K562 (cell line): ENCODE measurements at regions not wholly inside any gene's neighbourhood (a gene's known extent, or its start where the extent isn't known, plus 50 kb on each side); places are given as distances from the start of the nearest gene placed in this dataset.

Source experiments
- ATAC-seq: fragments of 200-7000 bp; cut with Tn5 transposase; 3 replicates; pipeline ENCODE4 v1.9.1; 2020; ENCODE audit warnings: moderate library complexity
- BruUV-seq: library from RNA; stranded (reverse); fragments of 400-500 nt; replicated peaks from 2 replicates; lab custom pipeline; 2021; lab: Mats Ljungman, UMichigan
- CTCF ChIA-PET: fragments of 300-600 bp; formaldehyde crosslinking; extraction: SDS; loops from one replicate; lab custom pipeline; 2021; ENCODE audit warnings: low intra/inter-chr PET ratio; lab: Yijun Ruan, JAX
- POLR2A ChIA-PET: fragments of 300-600, 350-650 bp; sonication (Branson Sonifier 250); formaldehyde crosslinking; extraction: SDS; loops from one replicate; lab custom pipeline; 2021; ENCODE audit warnings: antibody characterized with exemption, inconsistent platforms; lab: Yijun Ruan, JAX
- DNase-seq, 4 experiments: peaks; one replicate each; pipeline versions ENCODE4 v3.0.0 to v3.0.0-alpha.2; 2011 to 2018; ENCODE audit warnings: low spot score in 3 of 4, mixed read lengths in 3 of 4; ENCODE audit errors: extremely low read depth in 1 of 4
- FAIRE-seq: peaks from 2 replicates; lab custom pipeline; 2011; peaks lifted over from hg19 to GRCh38; lab: Jason Lieb, UNC
- H2AFZ ChIP-seq: 2 replicates; pipeline ENCODE4 v1.6.0; 2011; ENCODE audit warnings: low read depth, low read length, control low read depth, inconsistent platforms
- H3K27ac ChIP-seq: fragments of 200-600 bp; 3 replicates; pipeline ENCODE4 v1.8.0; 2011; ENCODE audit warnings: low read depth, mild to moderate bottlenecking, control low read depth, inconsistent platforms, low read length, moderate library complexity, mixed read lengths; ENCODE audit errors: extremely low read depth
- H3K27me3 ChIP-seq, 2 experiments: fragments of 300-600 bp in 1 of 2; 2 replicates in 1 of 2; 3 replicates in 1 of 2; pipeline versions ENCODE4 v1.6.0 to v1.8.0; 2011; ENCODE audit warnings: inconsistent platforms in 2 of 2, low read length in 2 of 2, mild to moderate bottlenecking in 1 of 2, mixed read lengths in 1 of 2, moderate library complexity in 1 of 2; ENCODE audit not compliant: control insufficient read depth in 2 of 2, insufficient read depth in 2 of 2
- H3K36me3 ChIP-seq: fragments of 300-600 bp; 3 replicates; pipeline ENCODE4 v1.8.0; 2011; ENCODE audit warnings: mild to moderate bottlenecking, low read length, inconsistent platforms; ENCODE audit not compliant: control insufficient read depth, insufficient read depth
- H3K4me1 ChIP-seq, 2 experiments: fragments of 200-600 bp in 1 of 2; replicated peaks in 1 of 2; 2 replicates in 1 of 2; 3 replicates in 1 of 2; pipeline versions ENCODE4 v1.5.1 to v1.8.0; 2011; ENCODE audit warnings: inconsistent platforms in 2 of 2, low read length in 2 of 2, mild to moderate bottlenecking in 1 of 2, mixed read lengths in 1 of 2, moderate library complexity in 1 of 2; ENCODE audit not compliant: control insufficient read depth in 2 of 2, insufficient read depth in 2 of 2
- H3K4me2 ChIP-seq: 2 replicates; pipeline ENCODE4 v1.6.1; 2011; ENCODE audit warnings: low read length, control low read depth, inconsistent platforms, mixed read lengths; ENCODE audit not compliant: insufficient read depth
- H3K4me3 ChIP-seq: fragments of 200-600 bp; sonication (generic), shearing (Covaris generic); 2 replicates; pipeline ENCODE4 v1.5.1; 2016; ENCODE audit warnings: control low read depth, inconsistent platforms
- H3K79me2 ChIP-seq: fragments of 200-600 bp; 3 replicates; pipeline ENCODE4 v1.8.0; 2011; ENCODE audit warnings: low read length, inconsistent platforms; ENCODE audit not compliant: control insufficient read depth, insufficient read depth
- H3K9ac ChIP-seq, 2 experiments: 2 replicates each; pipeline versions ENCODE4 v1.6.0 to v1.6.1; 2011; ENCODE audit warnings: low read depth in 2 of 2, low read length in 2 of 2, control low read depth in 1 of 2, inconsistent platforms in 1 of 2, mild to moderate bottlenecking in 1 of 2, mixed read lengths in 1 of 2; ENCODE audit not compliant: insufficient read depth in 1 of 2
- H3K9me1 ChIP-seq: one replicate; pipeline ENCODE4 v1.6.0; 2011; ENCODE audit warnings: inconsistent platforms, mild to moderate bottlenecking, low read length, moderate library complexity; ENCODE audit not compliant: control insufficient read depth, insufficient read depth
- H3K9me3 ChIP-seq: replicated peaks from 2 replicates; pipeline ENCODE4 v1.5.1; 2011; ENCODE audit warnings: low read depth, low read length, inconsistent platforms; ENCODE audit not compliant: control insufficient read depth, insufficient read depth
- H4K20me1 ChIP-seq: replicated peaks from 2 replicates; pipeline ENCODE4 v1.6.1; 2011; ENCODE audit warnings: low read length, inconsistent platforms, mixed read lengths; ENCODE audit not compliant: control insufficient read depth, insufficient read depth
- FOS ChIP-seq: IDR thresholded peaks from 3 replicates; pipeline ENCODE4 v1.6.1; 2011; ENCODE audit not compliant: insufficient read length; ENCODE audit errors: extremely low read depth
- KLF13 ChIP-seq: fragments of 450-650 bp; IDR thresholded peaks from 2 replicates; pipeline ENCODE4 v1.6.1; 2016; ENCODE audit warnings: missing genetic modification characterization, low read depth, mild to moderate bottlenecking, missing compliant biosample characterization, moderate library complexity, borderline replicate concordance
- PTTG1 ChIP-seq: fragments of 450-650 bp; IDR thresholded peaks from 2 replicates; pipeline ENCODE4 v1.6.1; 2016; ENCODE audit warnings: low read depth, mild to moderate bottlenecking, missing genetic modification characterization, missing compliant biosample characterization
- RBFOX2 ChIP-seq: fragments of 200-400 bp; formaldehyde crosslinking; IDR thresholded peaks from 2 replicates; pipeline ENCODE4 v1.6.1; 2017; ENCODE audit warnings: low read depth, mild to moderate bottlenecking, low read length, moderate library complexity
- RHOXF2B ChIP-seq: fragments of 250-450 bp; sonication (Bioruptor Pico); conservative IDR thresholded peaks from 2 replicates; pipeline ENCODE4 v1.5.1; 2021
- SMARCE1 ChIP-seq: fragments of 450-650 bp; IDR thresholded peaks from 2 replicates; pipeline ENCODE4 v1.7.1; 2016; ENCODE audit warnings: mild to moderate bottlenecking
- SMC3 ChIP-seq: conservative IDR thresholded peaks from 2 replicates; pipeline ENCODE4 v1.6.1; 2011; ENCODE audit warnings: low read depth, low read length, improper control_type of control experiment; ENCODE audit not compliant: insufficient read depth
- SREBF1 ChIP-seq: fragments of 150-350 bp; IDR thresholded peaks from 2 replicates; pipeline ENCODE4 v1.6.1; 2014; ENCODE audit warnings: antibody characterized with exemption, low read depth, low read length, borderline replicate concordance
- SRSF7 ChIP-seq: fragments of 200-400 bp; formaldehyde crosslinking; optimal IDR thresholded peaks from 2 replicates; pipeline ENCODE3; 2017; ENCODE audit warnings: mild to moderate bottlenecking, low read depth, low read length
- TBP ChIP-seq: optimal IDR thresholded peaks from 2 replicates; pipeline ENCODE3; 2011; ENCODE audit warnings: low read depth, low read length, improper control_type of control experiment
- ZFPM2 ChIP-seq: fragments of 250-450 bp; sonication (Bioruptor Pico); IDR thresholded peaks from 2 replicates; pipeline ENCODE4 v1.5.1; 2022; ENCODE audit warnings: mild to moderate bottlenecking
- ZFX ChIP-seq: sonication (generic); formaldehyde crosslinking; IDR thresholded peaks from 2 replicates; pipeline ENCODE4 v1.8.0; 2022; ENCODE audit warnings: mild to moderate bottlenecking, missing genetic modification reagents, moderate library complexity
- ZNF124 ChIP-seq: sonication (generic); formaldehyde crosslinking; IDR thresholded peaks from 2 replicates; pipeline ENCODE4 v1.8.1; 2022; ENCODE audit warnings: missing genetic modification reagents
- ZNF224 ChIP-seq: sonication (generic); formaldehyde crosslinking; IDR thresholded peaks from 2 replicates; pipeline ENCODE4 v1.8.0; 2022; ENCODE audit warnings: mild to moderate bottlenecking, missing genetic modification reagents
- ZNF584 ChIP-seq: fragments of 200-800 bp; sonication (Bioruptor generic); IDR thresholded peaks from 2 replicates; pipeline ENCODE4 v1.6.1; 2016; ENCODE audit warnings: low read depth, mild to moderate bottlenecking, missing genetic modification characterization, missing compliant biosample characterization
- WGBS: fragments of 100-300 bp; shearing (Covaris generic); methylation state at CpG from one replicate; pipeline ENCODE4 v1.1.6; 2016; ENCODE audit warnings: low coverage, mixed read lengths; ENCODE audit not compliant: insufficient coverage; ENCODE audit errors: missing lambda C conversion rate; 5-methylcytosine and 5-hydroxymethylcytosine counted together
- in situ Hi-C: fragments of 300-500 bp; cut with MboI; formaldehyde crosslinking; loops from 4 replicates; pipeline ENCODE4 v1.15.0; 2018; ENCODE audit warnings: inconsistent platforms, mixed read lengths
- intact Hi-C: fragments of 100-400 bp; cut with micrococcal nuclease; formaldehyde crosslinking; loops from 2 replicates; pipeline ENCODE4 v1.14.2; 2022
- TF ChIP-seq, protein P1 (sequence below): fragments of 250-450 bp; sonication (Bioruptor Pico); IDR thresholded peaks from 2 replicates; pipeline ENCODE4 v1.4.0; 2020

GRCh38 chr16:76106647-76107046 lies 170.6 kb upstream of the CNTNAP4 start:
- Histone ChIP-seq H3K9me1 (no peaks in the 10 kb centered on the region), H3K27ac (no peak overlapping the region), H3K4me1 (no peaks in the 10 kb centered on the region), H3K9me3 (no peaks in the 10 kb centered on the region), H3K36me3 (no peaks in the 10 kb centered on the region), H3K79me2 (no peaks in the 10 kb centered on the region), H2AFZ (no peak overlapping the region), H4K20me1 (no peaks in the 10 kb centered on the region), H3K27me3 (no peaks in the 10 kb centered on the region), H3K4me3 (no peak overlapping the region), H3K9ac (no peak overlapping the region), H3K4me2 (no peak overlapping the region)
- ATAC-seq (no peak), FAIRE-seq (no peak), DNase-seq (no peak)
- 5% methylated on average over 6 of the region's 6 CpGs for WGBS
- in situ Hi-C loops: no loop called here
- ChIA-PET POLR2A (no interaction called here), CTCF (no interaction called here)
- BruUV-seq: no TSS peak
- intact Hi-C loops: no loop called here
- TF ChIP-seq, protein P1, sequence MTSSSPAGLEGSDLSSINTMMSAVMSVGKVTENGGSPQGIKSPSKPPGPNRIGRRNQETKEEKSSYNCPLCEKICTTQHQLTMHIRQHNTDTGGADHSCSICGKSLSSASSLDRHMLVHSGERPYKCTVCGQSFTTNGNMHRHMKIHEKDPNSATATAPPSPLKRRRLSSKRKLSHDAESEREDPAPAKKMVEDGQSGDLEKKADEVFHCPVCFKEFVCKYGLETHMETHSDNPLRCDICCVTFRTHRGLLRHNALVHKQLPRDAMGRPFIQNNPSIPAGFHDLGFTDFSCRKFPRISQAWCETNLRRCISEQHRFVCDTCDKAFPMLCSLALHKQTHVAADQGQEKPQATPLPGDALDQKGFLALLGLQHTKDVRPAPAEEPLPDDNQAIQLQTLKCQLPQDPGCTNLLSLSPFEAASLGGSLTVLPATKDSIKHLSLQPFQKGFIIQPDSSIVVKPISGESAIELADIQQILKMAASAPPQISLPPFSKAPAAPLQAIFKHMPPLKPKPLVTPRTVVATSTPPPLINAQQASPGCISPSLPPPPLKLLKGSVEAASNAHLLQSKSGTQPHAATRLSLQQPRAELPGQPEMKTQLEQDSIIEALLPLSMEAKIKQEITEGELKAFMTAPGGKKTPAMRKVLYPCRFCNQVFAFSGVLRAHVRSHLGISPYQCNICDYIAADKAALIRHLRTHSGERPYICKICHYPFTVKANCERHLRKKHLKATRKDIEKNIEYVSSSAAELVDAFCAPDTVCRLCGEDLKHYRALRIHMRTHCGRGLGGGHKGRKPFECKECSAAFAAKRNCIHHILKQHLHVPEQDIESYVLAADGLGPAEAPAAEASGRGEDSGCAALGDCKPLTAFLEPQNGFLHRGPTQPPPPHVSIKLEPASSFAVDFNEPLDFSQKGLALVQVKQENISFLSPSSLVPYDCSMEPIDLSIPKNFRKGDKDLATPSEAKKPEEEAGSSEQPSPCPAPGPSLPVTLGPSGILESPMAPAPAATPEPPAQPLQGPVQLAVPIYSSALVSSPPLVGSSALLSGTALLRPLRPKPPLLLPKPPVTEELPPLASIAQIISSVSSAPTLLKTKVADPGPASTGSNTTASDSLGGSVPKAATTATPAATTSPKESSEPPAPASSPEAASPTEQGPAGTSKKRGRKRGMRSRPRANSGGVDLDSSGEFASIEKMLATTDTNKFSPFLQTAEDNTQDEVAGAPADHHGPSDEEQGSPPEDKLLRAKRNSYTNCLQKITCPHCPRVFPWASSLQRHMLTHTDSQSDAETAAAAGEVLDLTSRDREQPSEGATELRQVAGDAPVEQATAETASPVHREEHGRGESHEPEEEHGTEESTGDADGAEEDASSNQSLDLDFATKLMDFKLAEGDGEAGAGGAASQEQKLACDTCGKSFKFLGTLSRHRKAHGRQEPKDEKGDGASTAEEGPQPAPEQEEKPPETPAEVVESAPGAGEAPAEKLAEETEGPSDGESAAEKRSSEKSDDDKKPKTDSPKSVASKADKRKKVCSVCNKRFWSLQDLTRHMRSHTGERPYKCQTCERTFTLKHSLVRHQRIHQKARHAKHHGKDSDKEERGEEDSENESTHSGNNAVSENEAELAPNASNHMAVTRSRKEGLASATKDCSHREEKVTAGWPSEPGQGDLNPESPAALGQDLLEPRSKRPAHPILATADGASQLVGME (CRISPR knock-in tag): no peak
- TF ChIP-seq KLF13 (tag) (no peak), ZFPM2 (CRISPR knock-in tag) (no peak), FOS (no peak), SREBF1 (no peak), ZNF224 (no peak), RBFOX2 (no peak), ZNF124 (CRISPR knock-in tag) (no peak), ZNF584 (no peak), SRSF7 (no peak), SMC3 (no peak), PTTG1 (no peak), ZFX (CRISPR knock-in tag) (no peak), RHOXF2B (no peak), TBP (no peak), SMARCE1 (no peak)
